H1 (cell line): ENCODE measurements at regions not wholly inside any gene's neighbourhood (a gene's known extent, or its start where the extent isn't known, plus 50 kb on each side); places are given as distances from the start of the nearest gene placed in this dataset.

Experiments used
- EGR1 ChIP-seq: IDR thresholded peaks from 2 replicates; pipeline ENCODE4 v1.6.1; 2011; ENCODE audit warnings: low read depth, low read length, borderline replicate concordance
- EP300 ChIP-seq, 2 experiments: IDR thresholded peaks; 1 replicate in 1 of 2; 2 replicates in 1 of 2; pipeline ENCODE4 v1.6.1; 2011 to 2012; ENCODE audit warnings: low read depth in 2 of 2, low read length in 2 of 2, mild to moderate bottlenecking in 2 of 2, borderline replicate concordance in 1 of 2, inconsistent platforms in 1 of 2, moderate library complexity in 1 of 2
- FOSL1 ChIP-seq: IDR thresholded peaks from 2 replicates; pipeline ENCODE4 v1.6.1; 2011; ENCODE audit warnings: mild to moderate bottlenecking, low read depth, low read length, moderate library complexity; ENCODE audit not compliant: insufficient read depth
- GTF2F1 ChIP-seq: IDR thresholded peaks from 2 replicates; pipeline ENCODE4 v1.6.1; 2012; ENCODE audit warnings: low read depth, low read length, improper control_type of control experiment, borderline replicate concordance
- POLR2A ChIP-seq, 2 experiments: IDR thresholded peaks; 1 replicate in 1 of 2; 2 replicates in 1 of 2; pipeline ENCODE4 v1.6.1; 2011; ENCODE audit warnings: low read depth in 2 of 2, low read length in 2 of 2, mild to moderate bottlenecking in 2 of 2; ENCODE audit errors: control extremely low read depth in 1 of 2
- SP2 ChIP-seq: IDR thresholded peaks from 2 replicates; pipeline ENCODE4 v1.6.1; 2012; ENCODE audit warnings: mild to moderate bottlenecking, low read length, inconsistent platforms
- TF ChIP-seq, protein P1 (sequence below), 3 experiments: IDR thresholded peaks; 1 replicate in 2 of 3; 2 replicates in 1 of 3; pipeline versions ENCODE4 v1.5.1 to v1.6.1; 2011; ENCODE audit warnings: low read length in 3 of 3, mild to moderate bottlenecking in 3 of 3, inconsistent platforms in 2 of 3, low read depth in 1 of 3, moderate library complexity in 1 of 3; ENCODE audit not compliant: insufficient read depth in 1 of 3; ENCODE audit errors: control extremely low read depth in 1 of 3
- TF ChIP-seq, protein P2 (sequence below): fragments of 300-600 bp; sonication (generic); IDR thresholded peaks from 2 replicates; pipeline ENCODE4 v1.7.1; 2012; ENCODE audit warnings: low read length, moderate library complexity, mild to moderate bottlenecking, inconsistent platforms; ENCODE audit not compliant: insufficient replicate concordance

DNA sequence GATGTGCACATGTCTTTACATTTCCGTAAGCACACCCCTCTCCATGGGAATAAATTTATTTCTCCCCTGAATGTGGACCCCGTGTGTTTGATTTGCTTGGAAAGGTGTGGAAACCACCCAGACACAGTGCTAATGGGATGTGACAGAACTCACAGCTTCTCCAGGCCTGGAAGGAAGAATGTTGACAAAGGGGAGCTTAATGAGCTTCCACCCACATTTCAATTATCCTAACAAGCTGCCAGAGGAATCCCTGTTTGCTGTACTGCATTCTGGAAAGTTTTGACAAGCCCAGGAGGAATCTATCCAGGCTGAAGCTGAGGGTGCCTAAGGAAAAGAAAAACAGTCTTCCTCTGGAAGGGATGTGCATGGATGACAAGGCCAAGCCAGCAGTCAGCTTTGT lies 51.2 kb upstream of the CCDC60 start (continued):
- TF ChIP-seq EGR1: no peak
- TF ChIP-seq, protein P1, sequence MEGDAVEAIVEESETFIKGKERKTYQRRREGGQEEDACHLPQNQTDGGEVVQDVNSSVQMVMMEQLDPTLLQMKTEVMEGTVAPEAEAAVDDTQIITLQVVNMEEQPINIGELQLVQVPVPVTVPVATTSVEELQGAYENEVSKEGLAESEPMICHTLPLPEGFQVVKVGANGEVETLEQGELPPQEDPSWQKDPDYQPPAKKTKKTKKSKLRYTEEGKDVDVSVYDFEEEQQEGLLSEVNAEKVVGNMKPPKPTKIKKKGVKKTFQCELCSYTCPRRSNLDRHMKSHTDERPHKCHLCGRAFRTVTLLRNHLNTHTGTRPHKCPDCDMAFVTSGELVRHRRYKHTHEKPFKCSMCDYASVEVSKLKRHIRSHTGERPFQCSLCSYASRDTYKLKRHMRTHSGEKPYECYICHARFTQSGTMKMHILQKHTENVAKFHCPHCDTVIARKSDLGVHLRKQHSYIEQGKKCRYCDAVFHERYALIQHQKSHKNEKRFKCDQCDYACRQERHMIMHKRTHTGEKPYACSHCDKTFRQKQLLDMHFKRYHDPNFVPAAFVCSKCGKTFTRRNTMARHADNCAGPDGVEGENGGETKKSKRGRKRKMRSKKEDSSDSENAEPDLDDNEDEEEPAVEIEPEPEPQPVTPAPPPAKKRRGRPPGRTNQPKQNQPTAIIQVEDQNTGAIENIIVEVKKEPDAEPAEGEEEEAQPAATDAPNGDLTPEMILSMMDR (IDR thresholded peaks at IDR 0.05; ENCODE audit: control extremely low read depth in 1 of 3, insufficient read depth in 1 of 3, low read depth in 1 of 3, low read length in 3 of 3): no peak
- no peak for TF ChIP-seq EP300 (IDR thresholded peaks at IDR 0.05; ENCODE audit: borderline replicate concordance in 1 of 2, low read depth in 2 of 2, low read length in 2 of 2)
- TF ChIP-seq, protein P2, sequence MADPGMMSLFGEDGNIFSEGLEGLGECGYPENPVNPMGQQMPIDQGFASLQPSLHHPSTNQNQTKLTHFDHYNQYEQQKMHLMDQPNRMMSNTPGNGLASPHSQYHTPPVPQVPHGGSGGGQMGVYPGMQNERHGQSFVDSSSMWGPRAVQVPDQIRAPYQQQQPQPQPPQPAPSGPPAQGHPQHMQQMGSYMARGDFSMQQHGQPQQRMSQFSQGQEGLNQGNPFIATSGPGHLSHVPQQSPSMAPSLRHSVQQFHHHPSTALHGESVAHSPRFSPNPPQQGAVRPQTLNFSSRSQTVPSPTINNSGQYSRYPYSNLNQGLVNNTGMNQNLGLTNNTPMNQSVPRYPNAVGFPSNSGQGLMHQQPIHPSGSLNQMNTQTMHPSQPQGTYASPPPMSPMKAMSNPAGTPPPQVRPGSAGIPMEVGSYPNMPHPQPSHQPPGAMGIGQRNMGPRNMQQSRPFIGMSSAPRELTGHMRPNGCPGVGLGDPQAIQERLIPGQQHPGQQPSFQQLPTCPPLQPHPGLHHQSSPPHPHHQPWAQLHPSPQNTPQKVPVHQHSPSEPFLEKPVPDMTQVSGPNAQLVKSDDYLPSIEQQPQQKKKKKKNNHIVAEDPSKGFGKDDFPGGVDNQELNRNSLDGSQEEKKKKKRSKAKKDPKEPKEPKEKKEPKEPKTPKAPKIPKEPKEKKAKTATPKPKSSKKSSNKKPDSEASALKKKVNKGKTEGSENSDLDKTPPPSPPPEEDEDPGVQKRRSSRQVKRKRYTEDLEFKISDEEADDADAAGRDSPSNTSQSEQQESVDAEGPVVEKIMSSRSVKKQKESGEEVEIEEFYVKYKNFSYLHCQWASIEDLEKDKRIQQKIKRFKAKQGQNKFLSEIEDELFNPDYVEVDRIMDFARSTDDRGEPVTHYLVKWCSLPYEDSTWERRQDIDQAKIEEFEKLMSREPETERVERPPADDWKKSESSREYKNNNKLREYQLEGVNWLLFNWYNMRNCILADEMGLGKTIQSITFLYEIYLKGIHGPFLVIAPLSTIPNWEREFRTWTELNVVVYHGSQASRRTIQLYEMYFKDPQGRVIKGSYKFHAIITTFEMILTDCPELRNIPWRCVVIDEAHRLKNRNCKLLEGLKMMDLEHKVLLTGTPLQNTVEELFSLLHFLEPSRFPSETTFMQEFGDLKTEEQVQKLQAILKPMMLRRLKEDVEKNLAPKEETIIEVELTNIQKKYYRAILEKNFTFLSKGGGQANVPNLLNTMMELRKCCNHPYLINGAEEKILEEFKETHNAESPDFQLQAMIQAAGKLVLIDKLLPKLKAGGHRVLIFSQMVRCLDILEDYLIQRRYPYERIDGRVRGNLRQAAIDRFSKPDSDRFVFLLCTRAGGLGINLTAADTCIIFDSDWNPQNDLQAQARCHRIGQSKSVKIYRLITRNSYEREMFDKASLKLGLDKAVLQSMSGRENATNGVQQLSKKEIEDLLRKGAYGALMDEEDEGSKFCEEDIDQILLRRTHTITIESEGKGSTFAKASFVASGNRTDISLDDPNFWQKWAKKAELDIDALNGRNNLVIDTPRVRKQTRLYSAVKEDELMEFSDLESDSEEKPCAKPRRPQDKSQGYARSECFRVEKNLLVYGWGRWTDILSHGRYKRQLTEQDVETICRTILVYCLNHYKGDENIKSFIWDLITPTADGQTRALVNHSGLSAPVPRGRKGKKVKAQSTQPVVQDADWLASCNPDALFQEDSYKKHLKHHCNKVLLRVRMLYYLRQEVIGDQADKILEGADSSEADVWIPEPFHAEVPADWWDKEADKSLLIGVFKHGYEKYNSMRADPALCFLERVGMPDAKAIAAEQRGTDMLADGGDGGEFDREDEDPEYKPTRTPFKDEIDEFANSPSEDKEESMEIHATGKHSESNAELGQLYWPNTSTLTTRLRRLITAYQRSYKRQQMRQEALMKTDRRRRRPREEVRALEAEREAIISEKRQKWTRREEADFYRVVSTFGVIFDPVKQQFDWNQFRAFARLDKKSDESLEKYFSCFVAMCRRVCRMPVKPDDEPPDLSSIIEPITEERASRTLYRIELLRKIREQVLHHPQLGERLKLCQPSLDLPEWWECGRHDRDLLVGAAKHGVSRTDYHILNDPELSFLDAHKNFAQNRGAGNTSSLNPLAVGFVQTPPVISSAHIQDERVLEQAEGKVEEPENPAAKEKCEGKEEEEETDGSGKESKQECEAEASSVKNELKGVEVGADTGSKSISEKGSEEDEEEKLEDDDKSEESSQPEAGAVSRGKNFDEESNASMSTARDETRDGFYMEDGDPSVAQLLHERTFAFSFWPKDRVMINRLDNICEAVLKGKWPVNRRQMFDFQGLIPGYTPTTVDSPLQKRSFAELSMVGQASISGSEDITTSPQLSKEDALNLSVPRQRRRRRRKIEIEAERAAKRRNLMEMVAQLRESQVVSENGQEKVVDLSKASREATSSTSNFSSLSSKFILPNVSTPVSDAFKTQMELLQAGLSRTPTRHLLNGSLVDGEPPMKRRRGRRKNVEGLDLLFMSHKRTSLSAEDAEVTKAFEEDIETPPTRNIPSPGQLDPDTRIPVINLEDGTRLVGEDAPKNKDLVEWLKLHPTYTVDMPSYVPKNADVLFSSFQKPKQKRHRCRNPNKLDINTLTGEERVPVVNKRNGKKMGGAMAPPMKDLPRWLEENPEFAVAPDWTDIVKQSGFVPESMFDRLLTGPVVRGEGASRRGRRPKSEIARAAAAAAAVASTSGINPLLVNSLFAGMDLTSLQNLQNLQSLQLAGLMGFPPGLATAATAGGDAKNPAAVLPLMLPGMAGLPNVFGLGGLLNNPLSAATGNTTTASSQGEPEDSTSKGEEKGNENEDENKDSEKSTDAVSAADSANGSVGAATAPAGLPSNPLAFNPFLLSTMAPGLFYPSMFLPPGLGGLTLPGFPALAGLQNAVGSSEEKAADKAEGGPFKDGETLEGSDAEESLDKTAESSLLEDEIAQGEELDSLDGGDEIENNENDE: no peak
- no peak for TF ChIP-seq SP2
- TF ChIP-seq FOSL1: no peak
- TF ChIP-seq GTF2F1: no peak
- TF ChIP-seq POLR2A (IDR thresholded peaks at IDR 0.05; ENCODE audit: control extremely low read depth in 1 of 2, low read depth in 2 of 2, low read length in 2 of 2): no peak
